Effector memory CD8-positive, alpha-beta T cell (primary cell): ENCODE measurements at regions not wholly inside any gene's neighbourhood (a gene's known extent, or its start where the extent isn't known, plus 50 kb on each side); places are given as distances from the start of the nearest gene placed in this dataset.

Experiments
- ATAC-seq: fragments of 150-1000 bp; cut with Tn5 transposase; replicated peaks from 2 replicates; pipeline ENCODE4 v1.10.0; 2021; ENCODE audit warnings: mild to moderate bottlenecking, moderate library complexity
- DNase-seq, 3 experiments: peaks; one replicate each; pipeline ENCODE4 v3.0.0; 2021
- H3K27ac Mint-ChIP-seq, 2 donors: one replicate each; pipeline ENCODE4 v1.8.0; 2022; ENCODE audit warnings: mild to moderate bottlenecking in 2 of 2, mixed read lengths in 2 of 2, moderate library complexity in 2 of 2
- H3K27me3 Mint-ChIP-seq, 2 donors: one replicate each; pipeline ENCODE4 v1.8.0; 2022; ENCODE audit warnings: mixed read lengths in 2 of 2
- H3K36me3 Mint-ChIP-seq: one replicate; pipeline ENCODE4 v1.8.0; 2022; ENCODE audit warnings: mild to moderate bottlenecking, moderate library complexity, mixed read lengths; ENCODE audit not compliant: insufficient read depth
- H3K4me1 Mint-ChIP-seq, 2 donors: one replicate each; pipeline ENCODE4 v1.8.0; 2022; ENCODE audit warnings: low read depth in 2 of 2, mixed read lengths in 2 of 2
- H3K4me3 Mint-ChIP-seq, 2 donors: one replicate each; pipeline ENCODE4 v1.8.0; 2022; ENCODE audit warnings: mild to moderate bottlenecking in 2 of 2, mixed read lengths in 2 of 2, moderate library complexity in 2 of 2
- H3K9me3 Mint-ChIP-seq, 2 donors: one replicate each; pipeline ENCODE4 v1.8.0; 2022; ENCODE audit warnings: mixed read lengths in 2 of 2

DNA sequence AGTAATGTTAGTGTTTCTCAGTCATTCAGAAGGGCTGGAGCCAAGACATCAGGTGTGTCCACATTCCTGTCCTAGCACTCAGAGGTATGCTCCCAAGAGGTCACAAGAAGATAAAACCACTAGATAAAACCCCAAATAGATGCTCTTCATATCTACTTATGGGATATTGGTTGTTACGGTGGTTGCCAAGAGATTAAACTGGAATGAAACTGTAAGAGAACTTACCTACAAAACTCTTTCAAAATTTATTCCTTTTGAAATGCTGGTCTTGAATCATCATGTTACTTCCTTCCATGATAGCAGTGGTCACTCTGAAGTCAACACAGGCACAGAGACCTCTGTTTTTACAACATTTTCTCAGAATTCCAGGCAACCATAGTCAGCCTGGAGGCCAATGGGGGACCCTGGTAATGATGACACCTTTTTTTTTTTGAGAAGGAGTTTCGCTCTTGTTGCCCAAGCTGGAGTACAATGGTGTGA is 122.4 kb upstream of the WSCD1 start:
- Mint-ChIP-seq H3K9me3 (no peaks in the 10 kb centered on the region), H3K36me3 (no peaks in the 10 kb centered on the region), H3K27ac (no peak overlapping the region), H3K27me3 (peaks cover 61 to 86% of the 10 kb centered on the region in 2 donors), H3K4me1 (no peaks in the 10 kb centered on the region), H3K4me3 (no peak overlapping the region)
- DNase-seq (no peak), ATAC-seq (no peak)

DNA sequence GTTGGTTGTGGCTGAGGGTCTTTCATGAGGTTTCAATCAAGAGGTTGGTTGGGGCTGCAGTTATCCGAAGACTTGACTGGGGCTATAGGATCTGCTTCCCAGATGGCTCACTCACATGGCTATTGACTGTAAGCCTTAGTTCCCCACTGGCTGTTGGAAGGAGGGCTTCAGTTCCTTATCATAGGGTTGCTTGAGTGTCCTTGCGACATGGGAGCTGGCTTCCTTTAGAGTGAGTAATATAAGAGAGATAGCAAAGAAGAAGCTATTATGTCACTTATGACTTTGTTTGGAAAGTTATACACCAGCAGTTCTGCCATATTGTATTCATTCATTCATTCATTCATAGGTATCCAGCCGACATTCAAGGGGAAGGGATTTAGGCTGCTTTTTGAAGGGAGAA is 121.4 kb upstream of the WSCD1 start:
- no peak overlapping the region for H3K27ac Mint-ChIP-seq
- H3K36me3 Mint-ChIP-seq, result no peaks in the 10 kb centered on the region
- DNase-seq, result no peak
- ATAC-seq, result no peak
- no peaks in the 10 kb centered on the region for H3K4me1 Mint-ChIP-seq
- H3K27me3 Mint-ChIP-seq, result peaks cover 52 to 80% of the 10 kb centered on the region in 2 donors
- H3K9me3 Mint-ChIP-seq, result no peaks in the 10 kb centered on the region
- H3K4me3 Mint-ChIP-seq, result no peak overlapping the region

GRCh38 chr17:5950878-5951277 is 119.3 kb upstream of the WSCD1 start:
- Mint-ChIP-seq H3K27ac (no peak overlapping the region), H3K36me3 (peaks cover 4% of the 10 kb centered on the region), H3K4me3 (no peak overlapping the region), H3K27me3 (peaks cover 56 to 73% of the 10 kb centered on the region in 2 donors), H3K9me3 (peaks cover 6% of the 10 kb centered on the region in 2 donors), H3K4me1 (no peaks in the 10 kb centered on the region)
- no peak for ATAC-seq
- DNase-seq, result no peak

GRCh38 chr17:5951912-5952311 is 118.3 kb upstream of the WSCD1 start:
- no peak for DNase-seq
- Mint-ChIP-seq H3K4me3 (no peak overlapping the region), H3K27me3 (peaks cover 48 to 62% of the 10 kb centered on the region in 2 donors), H3K4me1 (no peaks in the 10 kb centered on the region), H3K36me3 (peaks cover 4% of the 10 kb centered on the region), H3K9me3 (peaks cover 6 to 9% of the 10 kb centered on the region in 2 donors), H3K27ac (no peak overlapping the region)
- no peak for ATAC-seq

DNA sequence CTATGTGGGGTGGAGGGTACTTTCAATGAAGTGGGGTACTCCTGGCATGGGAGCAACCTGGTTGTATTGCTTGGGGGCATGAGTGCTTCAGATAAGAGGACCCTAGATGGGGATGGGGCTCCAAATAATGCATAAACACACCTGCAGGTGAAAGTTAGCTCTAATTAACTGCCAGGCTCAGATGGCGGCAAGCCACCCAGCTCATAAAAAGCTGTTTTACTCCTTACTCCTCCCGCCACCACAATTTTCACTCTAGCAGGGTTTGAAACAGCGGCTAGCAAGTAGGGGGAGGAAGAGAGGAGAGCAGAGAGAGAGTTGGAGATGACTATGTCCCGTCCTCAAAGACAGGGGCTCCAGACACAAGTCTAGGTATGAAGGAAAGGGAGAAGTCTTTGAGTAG is 117.7 kb upstream of the WSCD1 start:
- Mint-ChIP-seq H3K4me3 (no peak overlapping the region), H3K9me3 (peaks cover 6 to 9% of the 10 kb centered on the region in 2 donors), H3K27me3 (peaks cover 44 to 56% of the 10 kb centered on the region in 2 donors), H3K36me3 (peaks cover 4% of the 10 kb centered on the region), H3K4me1 (no peaks in the 10 kb centered on the region), H3K27ac (no peak overlapping the region)
- DNase-seq (no peak), ATAC-seq (no peak)

- no peak overlapping the region for H3K27ac Mint-ChIP-seq
- H3K36me3 Mint-ChIP-seq, result peaks cover 4% of the 10 kb centered on the region
- peaks cover 6 to 9% of the 10 kb centered on the region in 2 donors for H3K9me3 Mint-ChIP-seq
- DNase-seq (no peak), ATAC-seq (no peak)
- H3K4me1 Mint-ChIP-seq, result no peaks in the 10 kb centered on the region
- peaks cover 44 to 55% of the 10 kb centered on the region in 2 donors for H3K27me3 Mint-ChIP-seq
- no peak overlapping the region for H3K4me3 Mint-ChIP-seq
Measured at GRCh38 chr17:5955764-5956163, 114.4 kb upstream of the WSCD1 start.

GRCh38 chr17:5958850-5959249 is 111.3 kb upstream of the WSCD1 start:
- Mint-ChIP-seq H3K4me3 (no peak overlapping the region), H3K4me1 (no peaks in the 10 kb centered on the region), H3K36me3 (peaks cover 4% of the 10 kb centered on the region), H3K27ac (no peak overlapping the region), H3K9me3 (peaks cover 6 to 9% of the 10 kb centered on the region in 2 donors), H3K27me3 (peaks cover 33 to 46% of the 10 kb centered on the region in 2 donors)
- DNase-seq, result no peak
- no peak for ATAC-seq

DNA sequence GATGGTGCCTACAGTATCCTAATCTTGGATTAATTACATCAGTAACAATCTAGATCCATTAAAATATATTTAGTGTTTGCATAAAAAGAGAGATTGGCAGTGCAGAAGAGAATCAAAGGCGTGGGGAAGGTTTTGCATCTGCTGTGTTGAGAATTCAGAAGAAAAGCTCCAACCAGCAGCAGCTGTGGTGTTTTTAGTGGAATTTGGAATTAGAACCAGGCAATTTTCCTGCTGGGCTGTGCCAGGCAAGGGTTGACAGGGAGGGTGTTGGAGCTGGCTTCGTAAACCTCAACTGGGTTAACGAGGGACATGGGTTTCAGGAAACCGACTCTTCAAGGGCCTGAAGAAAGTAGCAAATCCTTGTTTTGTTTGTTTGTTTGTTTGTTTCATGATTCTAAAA is 107.8 kb upstream of the WSCD1 start:
- H3K27ac Mint-ChIP-seq, result no peak overlapping the region
- no peak for ATAC-seq

GRCh38 chr17:5971969-5972368 is 98.2 kb upstream of the WSCD1 start:
- Mint-ChIP-seq H3K27me3 (peaks cover 20 to 58% of the 10 kb centered on the region in 2 donors), H3K36me3 (peaks cover under 1% of the 10 kb centered on the region), H3K4me1 (no peaks in the 10 kb centered on the region), H3K27ac (no peak overlapping the region), H3K4me3 (no peak overlapping the region), H3K9me3 (peaks cover 0 to 9% of the 10 kb centered on the region in 2 donors)
- ATAC-seq, result no peak
- DNase-seq, result no peak

More for the DNA sequence above, 107.8 kb upstream of the WSCD1 start:
- no peak overlapping the region for H3K4me3 Mint-ChIP-seq
- peaks cover 39 to 63% of the 10 kb centered on the region in 2 donors for H3K27me3 Mint-ChIP-seq
- no peaks in the 10 kb centered on the region for H3K36me3 Mint-ChIP-seq
- no peaks in the 10 kb centered on the region for H3K4me1 Mint-ChIP-seq
- no peaks in the 10 kb centered on the region for H3K9me3 Mint-ChIP-seq
- no peak for DNase-seq

- H3K36me3 Mint-ChIP-seq, result peaks cover 3% of the 10 kb centered on the region
- peaks cover 0 to under 1% of the 10 kb centered on the region in 2 donors for H3K4me1 Mint-ChIP-seq
- DNase-seq, result no peak
- peaks cover 0 to 9% of the 10 kb centered on the region in 2 donors for H3K9me3 Mint-ChIP-seq
- ATAC-seq, result no peak
- no peak overlapping the region for H3K4me3 Mint-ChIP-seq
- H3K27ac Mint-ChIP-seq, result no peak overlapping the region
- peaks cover 21 to 65% of the 10 kb centered on the region in 2 donors for H3K27me3 Mint-ChIP-seq
Measured at GRCh38 chr17:5973410-5973809, 96.8 kb upstream of the WSCD1 start.

DNA sequence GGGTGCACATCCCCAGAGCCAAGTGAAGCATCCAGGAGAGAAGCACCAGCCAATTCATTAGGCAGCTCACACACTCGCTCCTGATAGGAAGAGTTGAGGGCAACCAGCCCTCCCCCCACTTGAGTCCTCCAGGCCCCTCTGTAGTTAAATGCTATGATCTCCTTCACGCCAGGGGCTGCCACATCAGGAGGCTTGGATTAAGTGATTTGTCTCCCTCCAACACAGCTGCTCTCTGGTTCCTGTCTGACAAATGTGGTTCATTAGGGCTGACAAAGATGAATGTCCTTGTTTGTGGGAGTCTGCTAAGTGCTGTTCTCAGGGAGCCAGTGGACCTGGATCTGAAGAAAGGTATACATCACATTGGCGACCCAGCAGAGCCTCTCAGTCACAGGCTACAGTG is 94.5 kb upstream of the WSCD1 start:
- Mint-ChIP-seq H3K27ac (no peak overlapping the region), H3K36me3 (peaks cover 3% of the 10 kb centered on the region), H3K27me3 (peaks cover 16 to 70% of the 10 kb centered on the region in 2 donors), H3K4me3 (no peak overlapping the region), H3K9me3 (no peaks in the 10 kb centered on the region), H3K4me1 (peaks cover 0 to 2% of the 10 kb centered on the region in 2 donors)
- ATAC-seq, result no peak
- DNase-seq, result no peak

GRCh38 chr17:5976251-5976650 is 93.9 kb upstream of the WSCD1 start:
- ATAC-seq (no peak), DNase-seq (no peak)
- no peak overlapping the region for H3K4me3 Mint-ChIP-seq
- H3K9me3 Mint-ChIP-seq, result no peaks in the 10 kb centered on the region
- H3K4me1 Mint-ChIP-seq, result peaks cover 0 to 2% of the 10 kb centered on the region in 2 donors
- H3K36me3 Mint-ChIP-seq, result peaks cover 3% of the 10 kb centered on the region
- no peak overlapping the region for H3K27ac Mint-ChIP-seq
- peaks cover 19 to 76% of the 10 kb centered on the region in 2 donors for H3K27me3 Mint-ChIP-seq

- peaks cover 3% of the 10 kb centered on the region for H3K36me3 Mint-ChIP-seq
- no peak overlapping the region for H3K27ac Mint-ChIP-seq
- peaks cover 19 to 83% of the 10 kb centered on the region in 2 donors for H3K27me3 Mint-ChIP-seq
- H3K4me1 Mint-ChIP-seq, result peaks cover 0 to 2% of the 10 kb centered on the region in 2 donors
- no peaks in the 10 kb centered on the region for H3K9me3 Mint-ChIP-seq
- DNase-seq, result no peak
- ATAC-seq, result no peak
- H3K4me3 Mint-ChIP-seq, result no peak overlapping the region
Measured at GRCh38 chr17:5978496-5978895, 91.7 kb upstream of the WSCD1 start.

DNA sequence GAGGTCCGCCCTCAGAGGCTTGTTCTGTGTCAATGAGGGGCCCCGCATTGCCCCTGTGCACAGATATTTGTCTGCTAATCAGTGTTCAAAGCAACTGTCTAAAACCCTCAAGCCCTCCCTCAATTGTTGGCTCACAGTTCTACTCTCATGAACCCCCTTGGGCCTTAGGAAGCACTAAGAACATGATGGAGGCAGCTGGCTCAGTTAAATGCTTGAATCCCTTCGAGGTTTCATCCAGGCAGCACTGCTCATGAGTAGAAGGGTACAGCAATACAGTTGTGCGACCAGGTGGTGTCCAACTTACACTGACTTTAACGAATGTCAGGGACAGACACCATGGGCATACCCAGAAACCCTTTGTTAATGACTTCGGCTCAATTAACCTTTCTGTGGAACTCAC is 89.2 kb upstream of the WSCD1 start:
- ATAC-seq (no peak), DNase-seq (no peak)
- Mint-ChIP-seq H3K9me3 (no peaks in the 10 kb centered on the region), H3K27me3 (peaks cover 24 to 72% of the 10 kb centered on the region in 2 donors), H3K4me1 (peaks cover 0 to 2% of the 10 kb centered on the region in 2 donors), H3K27ac (no peak overlapping the region), H3K4me3 (no peak overlapping the region), H3K36me3 (peaks cover 3% of the 10 kb centered on the region)

DNA sequence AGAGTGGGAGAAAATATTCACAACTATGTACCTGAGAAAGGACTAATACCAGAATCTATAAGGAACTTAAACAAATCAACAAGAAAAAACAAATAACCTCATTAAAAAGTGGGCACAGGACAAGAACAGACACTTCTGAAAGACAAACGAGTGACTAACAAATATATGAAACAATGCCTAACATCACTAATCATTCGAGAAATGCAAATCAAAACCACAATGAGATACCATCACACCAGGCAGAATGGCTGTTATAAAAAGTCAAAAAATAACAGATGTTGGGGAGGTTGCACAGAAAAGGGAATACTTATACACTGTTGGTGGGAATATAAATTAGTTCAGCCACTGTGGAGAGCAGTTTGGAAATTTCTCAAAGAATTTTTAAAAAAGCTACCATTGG is 83.5 kb upstream of the WSCD1 start:
- Mint-ChIP-seq H3K27me3 (peaks cover 17 to 18% of the 10 kb centered on the region in 2 donors), H3K4me3 (no peak overlapping the region), H3K9me3 (no peaks in the 10 kb centered on the region), H3K4me1 (no peaks in the 10 kb centered on the region), H3K27ac (no peak overlapping the region), H3K36me3 (no peaks in the 10 kb centered on the region)
- no peak for ATAC-seq
- no peak for DNase-seq
